Neural progenitor cell (in vitro differentiated cells): ENCODE measurements at regions not wholly inside any gene's neighbourhood (a gene's known extent, or its start where the extent isn't known, plus 50 kb on each side); places are given as distances from the start of the nearest gene placed in this dataset.
"Not testable (repeated sequence)": the region's sequence is repeated elsewhere in the genome, so short reads cannot be mapped to it uniquely, and the experiment has no call there.

Experiments used
- DNase-seq: peaks from one replicate; pipeline ENCODE4 v3.0.0-alpha.2; 2016; ENCODE audit warnings: low spot score
- H2AFZ ChIP-seq: fragments of 200-600 bp; sonication (generic); replicated peaks from 2 replicates; pipeline ENCODE4 v1.6.1; 2016; ENCODE audit warnings: antibody characterized with exemption
- H3F3A ChIP-seq: fragments of 200-600 bp; sonication (generic); 2 replicates; pipeline ENCODE4 v1.6.1; 2016; ENCODE audit warnings: antibody characterized with exemption, low read depth
- H3K27ac ChIP-seq: fragments of 200-600 bp; sonication (generic); 2 replicates; pipeline ENCODE4 v1.5.1; 2016; ENCODE audit warnings: mild to moderate bottlenecking
- H3K27me3 ChIP-seq: fragments of 200-600 bp; sonication (generic); 2 replicates; pipeline ENCODE4 v1.6.1; 2016; ENCODE audit warnings: mild to moderate bottlenecking, moderate library complexity
- H3K36me3 ChIP-seq: fragments of 200-600 bp; sonication (generic); 2 replicates; pipeline ENCODE4 v1.5.1; 2016
- H3K4me1 ChIP-seq: fragments of 200-600 bp; sonication (generic); 2 replicates; pipeline ENCODE4 v1.6.1; 2016; ENCODE audit warnings: mixed run types
- H3K4me2 ChIP-seq: fragments of 200-600 bp; sonication (generic); 2 replicates; pipeline ENCODE4 v1.6.1; 2016
- H3K4me3 ChIP-seq: fragments of 200-600 bp; sonication (generic); 2 replicates; pipeline ENCODE4 v1.5.1; 2016
- H3K79me2 ChIP-seq: fragments of 200-600 bp; sonication (generic); 2 replicates; pipeline ENCODE4 v1.6.1; 2016; ENCODE audit warnings: low read depth
- H3K9ac ChIP-seq: fragments of 200-600 bp; sonication (generic); 2 replicates; pipeline ENCODE4 v1.6.1; 2016
- H3K9me3 ChIP-seq: fragments of 200-600 bp; sonication (generic); 2 replicates; pipeline ENCODE4 v1.5.1; 2016; ENCODE audit warnings: low read depth
- H4K20me1 ChIP-seq: fragments of 200-600 bp; sonication (generic); 2 replicates; pipeline ENCODE4 v1.6.1; 2016; ENCODE audit warnings: low read depth
- H3K27ac Mint-ChIP-seq: 3 replicates; pipeline ENCODE4 v1.8.0; 2021; ENCODE audit warnings: mixed read lengths
- H3K27me3 Mint-ChIP-seq: 2 replicates; pipeline ENCODE4 v1.8.0; 2022; ENCODE audit warnings: low read depth, mild to moderate bottlenecking, inconsistent platforms, moderate library complexity, mixed read lengths; ENCODE audit not compliant: insufficient read depth
- H3K36me3 Mint-ChIP-seq: 3 replicates; pipeline ENCODE4 v1.8.0; 2021; ENCODE audit warnings: mixed read lengths
- H3K4me1 Mint-ChIP-seq: 3 replicates; pipeline ENCODE4 v1.8.0; 2021; ENCODE audit warnings: mixed read lengths
- H3K4me3 Mint-ChIP-seq: 3 replicates; pipeline ENCODE4 v1.8.0; 2021; ENCODE audit warnings: mild to moderate bottlenecking, moderate library complexity, mixed read lengths
- H3K9me3 Mint-ChIP-seq: 3 replicates; pipeline ENCODE4 v1.8.0; 2020; ENCODE audit warnings: mixed read lengths
- CTCF ChIP-seq: fragments of 200-600 bp; sonication (generic); IDR thresholded peaks from 2 replicates; pipeline ENCODE4 v1.5.1; 2017; ENCODE audit warnings: antibody characterized with exemption, mild to moderate bottlenecking
- EZH2 ChIP-seq: fragments of 200-600 bp; sonication (generic); IDR thresholded peaks from 2 replicates; pipeline ENCODE4 v1.6.1; 2017; ENCODE audit warnings: antibody characterized with exemption, mild to moderate bottlenecking, moderate library complexity
- EZH2phosphoT487 ChIP-seq: fragments of 200-600 bp; sonication (generic); IDR thresholded peaks from 2 replicates; pipeline ENCODE4 v1.6.1; 2017; ENCODE audit warnings: antibody characterized with exemption

- no peak overlapping the region for H3K27ac Mint-ChIP-seq
- H3K4me2 ChIP-seq, result no peak overlapping the region
- H3K27ac ChIP-seq, result no peak overlapping the region
Observed at GRCh38 chr20:52031206-52031562, 160.4 kb downstream of the ZFP64 start.

GRCh38 chr20:52029129-52029528, 162.4 kb downstream of the ZFP64 start:
- not testable (repeated sequence) for H3K27ac ChIP-seq, H3K4me1 ChIP-seq, H3F3A ChIP-seq, H3K27me3 ChIP-seq, H3K9me3 Mint-ChIP-seq, H3K9me3 ChIP-seq, H3K36me3 Mint-ChIP-seq, H3K79me2 ChIP-seq, H3K27ac Mint-ChIP-seq, H3K36me3 ChIP-seq, H3K9ac ChIP-seq, H3K27me3 Mint-ChIP-seq, H4K20me1 ChIP-seq, DNase-seq, H2AFZ ChIP-seq, H3K4me2 ChIP-seq, H3K4me3 ChIP-seq, H3K4me3 Mint-ChIP-seq
- H3K4me1 Mint-ChIP-seq, result peaks cover 14% of the 10 kb centered on the region

More at GRCh38 chr20:52031206-52031562, 160.4 kb downstream of the ZFP64 start:
- Histone ChIP-seq H3K4me1 (no peaks in the 10 kb centered on the region), H3K36me3 (no peaks in the 10 kb centered on the region), H4K20me1 (no peaks in the 10 kb centered on the region), H3K27me3 (no peaks in the 10 kb centered on the region), H3K9ac (no peak overlapping the region), H3F3A (no peaks in the 10 kb centered on the region), H3K4me3 (no peak overlapping the region), H3K79me2 (no peaks in the 10 kb centered on the region), H3K9me3 (no peaks in the 10 kb centered on the region), H2AFZ (peak overlapping the region; percentile 9)
- no peak for DNase-seq
- no peaks in the 10 kb centered on the region for H3K9me3 Mint-ChIP-seq
- H3K36me3 Mint-ChIP-seq, result no peaks in the 10 kb centered on the region
- peaks cover 4% of the 10 kb centered on the region for H3K27me3 Mint-ChIP-seq
- peaks cover 14% of the 10 kb centered on the region for H3K4me1 Mint-ChIP-seq
- TF ChIP-seq EZH2phosphoT487 (no peak), EZH2 (no peak), CTCF (no peak)
- H3K4me3 Mint-ChIP-seq, result no peak overlapping the region

GRCh38 chr20:52025938-52026337, 165.6 kb downstream of the ZFP64 start:
- H3F3A ChIP-seq, result peaks cover 12% of the 10 kb centered on the region
- no peak overlapping the region for H3K27ac ChIP-seq
- DNase-seq, result no peak
- H3K36me3 Mint-ChIP-seq, result no peaks in the 10 kb centered on the region
- H3K9ac ChIP-seq, result no peak overlapping the region
- no peak overlapping the region for H3K4me3 Mint-ChIP-seq
- peaks cover 8% of the 10 kb centered on the region for H3K4me1 Mint-ChIP-seq
- no peak overlapping the region for H3K4me3 ChIP-seq
- no peak overlapping the region for H2AFZ ChIP-seq
- H4K20me1 ChIP-seq, result no peaks in the 10 kb centered on the region
- H3K27me3 ChIP-seq, result no peaks in the 10 kb centered on the region
- peaks cover 7% of the 10 kb centered on the region for H3K27me3 Mint-ChIP-seq
- peaks cover 3% of the 10 kb centered on the region for H3K4me1 ChIP-seq
- no peaks in the 10 kb centered on the region for H3K9me3 ChIP-seq
- H3K9me3 Mint-ChIP-seq, result no peaks in the 10 kb centered on the region
- H3K27ac Mint-ChIP-seq, result no peak overlapping the region
- TF ChIP-seq EZH2phosphoT487, result no peak
- TF ChIP-seq CTCF, result no peak
- TF ChIP-seq EZH2, result no peak
- no peaks in the 10 kb centered on the region for H3K36me3 ChIP-seq
- H3K4me2 ChIP-seq, result no peak overlapping the region
- H3K79me2 ChIP-seq, result no peaks in the 10 kb centered on the region

GRCh38 chr20:52019313-52019712, 172.3 kb downstream of the ZFP64 start:
- Mint-ChIP-seq H3K27ac (no peak overlapping the region), H3K4me3 (no peak overlapping the region), H3K27me3 (peaks cover 5% of the 10 kb centered on the region), H3K36me3 (no peaks in the 10 kb centered on the region), H3K4me1 (peaks cover 30% of the 10 kb centered on the region), H3K9me3 (no peaks in the 10 kb centered on the region)
- no peak overlapping the region for H3K4me2 ChIP-seq
- H2AFZ ChIP-seq, result no peak overlapping the region
- H3K4me1 ChIP-seq, result peaks cover 16% of the 10 kb centered on the region
- H3K9me3 ChIP-seq, result no peaks in the 10 kb centered on the region
- no peak for TF ChIP-seq EZH2phosphoT487
- TF ChIP-seq CTCF, result no peak
- TF ChIP-seq EZH2, result no peak
- DNase-seq, result no peak
- no peaks in the 10 kb centered on the region for H3K79me2 ChIP-seq
- H3K9ac ChIP-seq, result no peak overlapping the region
- H3F3A ChIP-seq, result peaks cover 20% of the 10 kb centered on the region
- no peaks in the 10 kb centered on the region for H3K27me3 ChIP-seq
- no peaks in the 10 kb centered on the region for H4K20me1 ChIP-seq
- no peak overlapping the region for H3K4me3 ChIP-seq
- H3K36me3 ChIP-seq, result no peaks in the 10 kb centered on the region
- H3K27ac ChIP-seq, result no peak overlapping the region
